SU-DHL-6 (cell line): ENCODE measurements at regions not wholly inside any gene's neighbourhood (a gene's known extent, or its start where the extent isn't known, plus 50 kb on each side); places are given as distances from the start of the nearest gene placed in this dataset.

Experiments
- H2AFZ ChIP-seq: fragments of 200-600 bp; sonication (generic); 2 replicates; pipeline ENCODE4 v1.6.1; 2014; ENCODE audit warnings: low read depth, mild to moderate bottlenecking, moderate library complexity, mixed read lengths, antibody characterized with exemption, low read length; ENCODE audit not compliant: severe bottlenecking
- H3F3A ChIP-seq: fragments of 200-600 bp; shearing (Covaris generic); 2 replicates; pipeline ENCODE4 v1.6.0; 2016; ENCODE audit warnings: antibody characterized with exemption, mild to moderate bottlenecking; ENCODE audit not compliant: insufficient read depth
- H3K27ac ChIP-seq: fragments of 200-600 bp; sonication (generic); 2 replicates; pipeline ENCODE4 v1.5.1; 2016; ENCODE audit warnings: low read depth, mild to moderate bottlenecking, low read length, moderate library complexity, mixed read lengths
- H3K27me3 ChIP-seq: fragments of 200-600 bp; sonication (generic), shearing (Covaris generic); 2 replicates; pipeline ENCODE4 v1.6.0; 2014; ENCODE audit warnings: mild to moderate bottlenecking, low read length
- H3K36me3 ChIP-seq: fragments of 200-600 bp; sonication (generic); 2 replicates; pipeline ENCODE4 v1.6.1; 2014; ENCODE audit warnings: mild to moderate bottlenecking, low read length, mixed read lengths
- H3K4me2 ChIP-seq: fragments of 300-600, 200-600 bp; shearing (Covaris generic), sonication (generic); 2 replicates; pipeline ENCODE4 v1.6.0; 2014; ENCODE audit warnings: low read length, low read depth, mild to moderate bottlenecking; ENCODE audit not compliant: poor library complexity, severe bottlenecking
- H3K4me3 ChIP-seq: fragments of 200-600 bp; sonication (generic); 2 replicates; pipeline ENCODE4 v1.5.1; 2014; ENCODE audit warnings: antibody characterized with exemption, low read length, mild to moderate bottlenecking, mixed read lengths; ENCODE audit not compliant: insufficient read depth, poor library complexity, severe bottlenecking
- H3K79me2 ChIP-seq: fragments of 200-600 bp; sonication (generic); 2 replicates; pipeline ENCODE4 v1.6.1; 2014; ENCODE audit warnings: mild to moderate bottlenecking, low read length, moderate library complexity; ENCODE audit not compliant: insufficient read depth
- H3K9ac ChIP-seq: fragments of 200-600 bp; sonication (generic); 2 replicates; pipeline ENCODE4 v1.7.0; 2014; ENCODE audit warnings: mild to moderate bottlenecking, low read length
- H3K9me2 ChIP-seq: fragments of 200-600 bp; sonication (generic); replicated peaks from 2 replicates; pipeline ENCODE4 v1.6.1; 2014; ENCODE audit warnings: low read length; ENCODE audit not compliant: insufficient read depth
- H3K9me3 ChIP-seq: fragments of 200-600 bp; sonication (generic); 2 replicates; pipeline ENCODE4 v1.6.1; 2014; ENCODE audit warnings: low read length, mixed read lengths; ENCODE audit not compliant: insufficient read depth
- H4K20me1 ChIP-seq: fragments of 200-600 bp; sonication (generic); 2 replicates; pipeline ENCODE4 v1.6.1; 2014; ENCODE audit warnings: low read depth, mild to moderate bottlenecking, antibody characterized with exemption, low read length, moderate library complexity, mixed read lengths
- EZH2phosphoT487 ChIP-seq: fragments of 200-600 bp; sonication (generic), shearing (Covaris generic); conservative IDR thresholded peaks from 2 replicates; pipeline ENCODE4 v1.6.1; 2018; ENCODE audit warnings: mild to moderate bottlenecking, antibody characterized with exemption, low read length, moderate library complexity, mixed read lengths
- TF ChIP-seq, protein P1 (sequence below): fragments of 200-600 bp; sonication (generic); IDR thresholded peaks from one replicate; pipeline ENCODE4 v1.5.1; 2017; ENCODE audit warnings: antibody characterized with exemption, mild to moderate bottlenecking, low read length, moderate library complexity; ENCODE audit not compliant: insufficient read depth, poor library complexity, severe bottlenecking

DNA sequence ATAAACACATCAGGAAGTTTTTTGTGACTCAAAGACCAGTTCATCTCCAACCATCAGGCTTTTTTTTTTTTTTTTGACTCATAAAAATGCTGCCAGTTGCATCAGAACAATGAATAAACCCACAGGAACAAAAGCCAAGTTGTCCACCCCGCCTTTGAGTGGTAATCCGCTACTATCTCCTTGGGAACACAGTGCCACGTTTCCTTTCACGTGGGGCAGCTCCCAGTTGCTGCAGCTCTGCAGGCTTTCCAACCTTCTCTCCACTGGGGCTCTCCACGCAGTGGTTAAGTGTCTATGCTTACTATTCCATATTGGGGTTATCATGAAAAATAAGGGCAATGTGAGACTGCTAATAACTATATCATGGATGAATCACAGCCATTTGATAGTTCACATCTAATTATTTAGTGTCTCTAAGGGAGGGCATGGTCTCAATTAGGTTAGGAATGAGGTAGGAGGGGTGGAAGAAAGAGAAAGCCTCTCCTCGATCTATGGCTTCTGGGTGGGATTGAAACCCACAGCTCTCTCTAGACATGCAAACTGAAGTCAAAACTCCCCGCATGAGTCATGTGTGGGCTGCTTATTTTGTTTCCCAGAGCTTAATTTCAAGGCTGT is 55.8 kb upstream of the ACTBL2 start:
- H3K27me3 ChIP-seq: no peaks in the 10 kb centered on the region
- no peaks in the 10 kb centered on the region for H3K79me2 ChIP-seq
- H3K4me2 ChIP-seq: no peak overlapping the region
- H3F3A ChIP-seq: no peaks in the 10 kb centered on the region
- no peaks in the 10 kb centered on the region for H4K20me1 ChIP-seq
- H3K36me3 ChIP-seq: no peaks in the 10 kb centered on the region
- TF ChIP-seq, protein P1, sequence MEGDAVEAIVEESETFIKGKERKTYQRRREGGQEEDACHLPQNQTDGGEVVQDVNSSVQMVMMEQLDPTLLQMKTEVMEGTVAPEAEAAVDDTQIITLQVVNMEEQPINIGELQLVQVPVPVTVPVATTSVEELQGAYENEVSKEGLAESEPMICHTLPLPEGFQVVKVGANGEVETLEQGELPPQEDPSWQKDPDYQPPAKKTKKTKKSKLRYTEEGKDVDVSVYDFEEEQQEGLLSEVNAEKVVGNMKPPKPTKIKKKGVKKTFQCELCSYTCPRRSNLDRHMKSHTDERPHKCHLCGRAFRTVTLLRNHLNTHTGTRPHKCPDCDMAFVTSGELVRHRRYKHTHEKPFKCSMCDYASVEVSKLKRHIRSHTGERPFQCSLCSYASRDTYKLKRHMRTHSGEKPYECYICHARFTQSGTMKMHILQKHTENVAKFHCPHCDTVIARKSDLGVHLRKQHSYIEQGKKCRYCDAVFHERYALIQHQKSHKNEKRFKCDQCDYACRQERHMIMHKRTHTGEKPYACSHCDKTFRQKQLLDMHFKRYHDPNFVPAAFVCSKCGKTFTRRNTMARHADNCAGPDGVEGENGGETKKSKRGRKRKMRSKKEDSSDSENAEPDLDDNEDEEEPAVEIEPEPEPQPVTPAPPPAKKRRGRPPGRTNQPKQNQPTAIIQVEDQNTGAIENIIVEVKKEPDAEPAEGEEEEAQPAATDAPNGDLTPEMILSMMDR: no peak
- TF ChIP-seq EZH2phosphoT487: no peak
- H3K9me2 ChIP-seq: no peaks in the 10 kb centered on the region
- H3K9ac ChIP-seq: no peak overlapping the region
- no peaks in the 10 kb centered on the region for H3K9me3 ChIP-seq
- H3K27ac ChIP-seq: no peak overlapping the region
- H3K4me3 ChIP-seq: no peak overlapping the region
- no peak overlapping the region for H2AFZ ChIP-seq

DNA sequence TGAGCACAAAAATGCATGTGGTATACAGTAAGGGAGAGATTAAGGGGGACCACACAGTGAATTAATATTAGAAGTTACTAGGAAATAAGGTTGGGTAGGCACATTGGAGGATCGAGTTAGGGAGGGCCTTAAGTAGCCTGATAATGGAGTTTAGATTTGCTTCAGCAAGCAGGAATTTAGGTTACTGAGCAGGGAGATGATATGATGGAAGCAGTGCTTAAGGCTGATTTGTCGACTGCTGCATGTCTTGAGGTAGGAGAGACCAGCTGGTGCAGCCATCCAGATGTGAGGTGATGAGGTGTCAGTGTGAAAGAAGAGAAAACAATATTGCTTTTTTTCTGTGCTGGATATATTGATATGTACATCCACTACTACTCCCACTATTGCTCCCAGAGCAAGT is 55.2 kb upstream of the ACTBL2 start:
- no peak for TF ChIP-seq EZH2phosphoT487
- TF ChIP-seq, protein P1: no peak
- no peak overlapping the region for H2AFZ ChIP-seq

DNA sequence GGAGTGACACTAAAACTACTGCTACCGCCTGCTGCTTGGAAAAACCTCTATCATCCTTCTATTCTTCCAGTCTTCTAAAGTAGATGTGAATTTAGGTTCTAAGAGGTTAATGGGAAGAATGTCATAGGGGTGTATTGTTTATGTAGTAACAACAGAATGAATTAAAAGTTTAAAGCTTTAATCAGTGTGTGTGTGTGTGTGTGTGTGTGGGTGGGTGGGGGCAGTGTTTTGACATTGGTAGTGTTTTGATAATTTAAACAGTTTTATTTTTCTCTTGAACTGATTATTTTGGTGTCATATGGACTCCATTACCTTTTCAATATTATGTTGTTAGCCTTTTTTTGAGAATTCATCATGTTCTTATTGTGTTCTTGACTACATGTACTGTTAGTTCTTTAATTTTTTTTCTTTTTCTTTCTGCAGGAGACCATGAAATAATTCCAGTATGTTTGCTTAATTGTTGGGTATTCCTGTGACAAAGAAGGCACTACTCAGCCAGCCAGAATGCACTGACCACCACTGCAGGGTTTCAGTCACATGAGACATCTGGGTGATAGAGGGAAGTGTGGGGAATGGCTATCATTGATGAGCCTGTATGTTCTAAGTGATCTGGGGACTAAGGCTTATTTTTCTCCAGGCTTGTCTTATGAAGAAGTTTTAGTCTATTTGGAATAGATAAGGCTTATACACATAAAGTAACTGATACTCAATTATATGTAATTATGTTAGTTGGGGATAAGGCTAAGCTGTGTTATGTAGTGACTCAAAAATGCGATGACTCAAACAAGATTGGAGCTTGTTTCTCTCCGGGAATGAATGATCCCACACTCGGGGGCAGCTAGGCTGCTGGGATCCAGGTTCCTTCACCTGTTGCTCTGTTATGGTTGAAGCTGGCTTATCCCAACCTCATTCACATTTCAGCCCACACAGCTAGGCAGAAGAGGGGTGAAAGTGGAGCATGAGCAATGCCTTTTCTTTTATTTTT is 50.2 kb upstream of the ACTBL2 start:
- no peaks in the 10 kb centered on the region for H3K36me3 ChIP-seq
- H3K9me2 ChIP-seq: no peaks in the 10 kb centered on the region
- H3K9me3 ChIP-seq: no peaks in the 10 kb centered on the region
- no peak overlapping the region for H3K4me3 ChIP-seq
- H3F3A ChIP-seq: no peaks in the 10 kb centered on the region
- H3K27ac ChIP-seq: no peak overlapping the region
- H4K20me1 ChIP-seq: no peaks in the 10 kb centered on the region
- no peaks in the 10 kb centered on the region for H3K27me3 ChIP-seq
- no peaks in the 10 kb centered on the region for H3K79me2 ChIP-seq
- H3K9ac ChIP-seq: no peak overlapping the region
- no peak for TF ChIP-seq EZH2phosphoT487
- TF ChIP-seq, protein P1: no peak
- no peak overlapping the region for H2AFZ ChIP-seq
- H3K4me2 ChIP-seq: no peak overlapping the region

More for the DNA sequence above, 55.2 kb upstream of the ACTBL2 start:
- Histone ChIP-seq H3K27me3 (no peaks in the 10 kb centered on the region), H3K36me3 (no peaks in the 10 kb centered on the region), H3K27ac (no peak overlapping the region), H3F3A (no peaks in the 10 kb centered on the region), H4K20me1 (no peaks in the 10 kb centered on the region), H3K9me3 (no peaks in the 10 kb centered on the region), H3K79me2 (no peaks in the 10 kb centered on the region), H3K9ac (no peak overlapping the region), H3K4me3 (no peak overlapping the region), H3K9me2 (no peaks in the 10 kb centered on the region), H3K4me2 (no peak overlapping the region)
